ENCODE measurements at regions not wholly inside any gene's neighbourhood (a gene's known extent, or its start where the extent isn't known, plus 50 kb on each side); places are given as distances from the start of the nearest gene placed in this dataset.

GRCh38 chr1:67582625-67583461 lies 102.2 kb upstream of the GADD45A start (continued):
- TF ChIP-seq ZNF281 (CRISPR knock-in tag; IDR thresholded peaks at IDR 0.05), result no peak
- no peak for TF ChIP-seq GABPB1 (CRISPR knock-in tag; IDR thresholded peaks at IDR 0.05)
- no peak for TF ChIP-seq NR1H2 (CRISPR knock-in tag; IDR thresholded peaks at IDR 0.05)
- TF ChIP-seq E2F4 (CRISPR knock-in tag; IDR thresholded peaks at IDR 0.05; ENCODE audit: borderline replicate concordance, low read depth), result no peak
- TF ChIP-seq MYBL2 (CRISPR knock-in tag; IDR thresholded peaks at IDR 0.05), result no peak

- ATAC-seq (no peak), DNase-seq (ENCODE audit: low spot score) (no peak)
- no peak overlapping the region for H3K4me3 Mint-ChIP-seq
- H3K9me3 Mint-ChIP-seq, result no peaks in the 10 kb centered on the region
- H3K36me3 Mint-ChIP-seq, result no peaks in the 10 kb centered on the region
- ChIA-PET CTCF (interaction anchor here (0.6 to 1.7 kb wide), 3 partner anchors 14 to 177 kb away, joined by 3 read pairs; partner anchors contain the start of gene GADD45A), POLR2A (no interaction called here)
- H3K4me1 Mint-ChIP-seq, result peaks cover 9% of the 10 kb centered on the region
- no peaks in the 10 kb centered on the region for H3K27me3 Mint-ChIP-seq (ENCODE audit: low read depth)
- no peak overlapping the region for H3K27ac Mint-ChIP-seq
- TF ChIP-seq GABPB1 (CRISPR knock-in tag; IDR thresholded peaks at IDR 0.05) (no peak), SOX15 (CRISPR knock-in tag; IDR thresholded peaks at IDR 0.05) (no peak), RELA (CRISPR knock-in tag; IDR thresholded peaks at IDR 0.05; ENCODE audit: borderline replicate concordance) (no peak), ZNF219 (CRISPR knock-in tag; IDR thresholded peaks at IDR 0.05; ENCODE audit: borderline replicate concordance) (no peak), MAX (CRISPR knock-in tag; IDR thresholded peaks at IDR 0.05) (no peak), ATF2 (CRISPR knock-in tag; IDR thresholded peaks at IDR 0.05; ENCODE audit: borderline replicate concordance, low read depth) (no peak), CREB1 (CRISPR knock-in tag; IDR thresholded peaks at IDR 0.05) (no peak), IRF2 (CRISPR knock-in tag; IDR thresholded peaks at IDR 0.05; ENCODE audit: borderline replicate concordance, low read depth) (no peak), ZNF423 (CRISPR knock-in tag; IDR thresholded peaks at IDR 0.05) (no peak), ZNF512 (CRISPR knock-in tag; IDR thresholded peaks at IDR 0.05; ENCODE audit: borderline replicate concordance) (no peak), FOXK1 (CRISPR knock-in tag; IDR thresholded peaks at IDR 0.05) (no peak), NFYB (CRISPR knock-in tag; conservative IDR thresholded peaks at IDR 0.05; ENCODE audit: low read depth) (no peak), STAT6 (CRISPR knock-in tag; conservative IDR thresholded peaks at IDR 0.05; ENCODE audit: low read depth) (no peak), RORB (CRISPR knock-in tag; IDR thresholded peaks at IDR 0.05) (no peak)
These were observed 101.5 kb upstream of the GADD45A start for GRCh38 chr1:67583462-67583950.
